GM21619 (cell line): ENCODE measurements at regions not wholly inside any gene's neighbourhood (a gene's known extent, or its start where the extent isn't known, plus 50 kb on each side); places are given as distances from the start of the nearest gene placed in this dataset.

Experiments
- ATAC-seq: cut with Tn5 transposase; IDR thresholded peaks from one replicate; pipeline ENCODE4 v1.9.1; 2021; ENCODE audit not compliant: unreplicated experiment

DNA sequence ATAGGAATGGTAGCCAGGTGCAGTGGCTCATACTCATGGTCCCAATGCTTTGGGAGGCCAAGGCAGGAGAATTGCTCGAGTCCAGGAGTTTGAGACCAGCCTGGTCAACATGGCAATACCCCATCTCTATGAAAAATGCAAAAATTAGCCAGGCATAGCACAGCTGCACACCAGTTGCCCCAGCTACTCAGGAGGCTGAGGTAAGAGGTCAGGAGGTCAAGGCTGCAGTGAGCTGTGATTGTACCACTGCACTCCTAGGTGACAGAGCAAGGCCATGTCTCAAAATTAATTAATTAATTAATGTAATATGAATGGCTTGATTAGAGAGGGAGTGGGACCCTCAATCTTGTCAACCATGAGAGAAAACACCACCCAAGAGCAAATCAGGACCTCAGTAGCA lies 198.7 kb upstream of the DUSP10 start:
- ATAC-seq: no peak

GRCh38 chr1:221939607-221940006 lies 197.7 kb upstream of the DUSP10 start:
- ATAC-seq: peak; percentile 75

- ATAC-seq: peak; percentile 44
These were observed 195.5 kb upstream of the DUSP10 start for GRCh38 chr1:221937155-221937953.

- ATAC-seq: no peak
These were observed 191.9 kb upstream of the DUSP10 start for GRCh38 chr1:221933814-221934213.

DNA sequence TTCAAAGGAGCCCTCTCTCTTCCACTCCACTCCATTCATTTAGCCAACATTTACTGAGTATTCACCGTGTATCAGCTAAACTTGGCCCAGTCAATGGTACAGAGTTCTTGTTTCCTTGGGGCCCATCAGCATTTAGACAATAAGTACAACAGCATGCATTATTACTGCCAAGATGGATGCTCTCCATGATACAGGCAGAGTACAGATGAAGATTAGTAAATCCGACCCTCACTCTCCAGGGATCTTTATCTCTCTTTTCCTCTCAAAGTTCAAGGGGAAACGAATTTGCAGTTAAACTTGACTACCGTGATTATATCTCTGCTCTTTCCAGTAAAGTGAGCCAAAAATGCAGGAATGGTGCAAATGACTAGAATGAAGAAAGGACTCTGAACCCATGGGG lies 184.6 kb upstream of the DUSP10 start:
- no peak for ATAC-seq

DNA sequence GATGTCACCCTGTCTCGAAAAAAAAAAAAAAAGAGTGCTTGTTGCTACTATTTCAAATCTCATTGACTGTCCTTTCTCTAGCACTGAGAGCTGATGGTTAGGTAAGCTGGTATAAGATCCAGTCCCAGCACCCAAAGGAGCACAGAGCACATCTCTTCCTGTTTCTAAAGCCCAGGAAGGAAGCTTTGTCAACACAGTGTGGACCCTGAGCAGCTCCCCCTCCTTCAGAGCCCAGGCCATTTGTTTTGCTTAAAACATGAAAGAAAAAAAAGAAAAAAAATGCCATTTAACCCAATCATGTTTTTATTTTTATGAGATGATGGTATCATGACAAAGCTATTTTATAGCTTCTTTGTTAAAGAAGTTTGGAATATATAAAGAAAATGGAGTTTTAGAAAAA lies 184.1 kb upstream of the DUSP10 start:
- ATAC-seq: no peak

DNA sequence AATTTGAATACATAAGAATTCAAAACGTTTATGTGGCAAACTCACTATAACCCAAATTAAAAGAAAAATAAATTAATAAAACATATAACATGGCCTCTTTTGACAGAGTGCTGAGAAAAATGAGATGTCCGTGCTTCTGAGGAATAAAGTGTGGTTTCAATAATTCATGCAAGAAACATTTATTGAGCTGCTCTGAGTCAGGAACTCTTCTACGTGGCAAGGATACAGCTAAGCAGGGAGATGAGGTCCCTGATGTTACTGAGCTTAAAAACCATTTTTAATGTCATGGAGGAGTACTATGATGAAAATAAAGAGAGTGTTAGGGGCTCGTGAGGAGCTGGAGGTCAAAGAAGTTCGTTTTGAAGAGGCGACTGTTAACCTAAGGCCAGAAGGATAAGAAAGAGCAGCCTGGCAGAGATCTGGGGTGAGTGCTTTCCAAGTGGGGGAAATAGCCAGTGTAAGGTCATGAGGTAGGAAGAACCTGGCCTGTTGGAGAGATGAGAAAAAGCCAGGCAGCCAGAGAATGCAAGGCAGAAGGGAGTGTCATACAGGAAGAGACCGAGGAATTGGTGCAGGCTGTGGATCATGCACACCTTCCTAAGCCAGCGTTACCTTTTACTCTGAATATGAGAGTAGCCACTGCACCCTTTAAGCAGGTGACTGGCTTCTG lies 182.2 kb upstream of the DUSP10 start:
- ATAC-seq: no peak

GRCh38 chr1:221921936-221922335 lies 180.0 kb upstream of the DUSP10 start:
- no peak for ATAC-seq

GRCh38 chr1:221919743-221920142 lies 177.9 kb upstream of the DUSP10 start:
- ATAC-seq: no peak

DNA sequence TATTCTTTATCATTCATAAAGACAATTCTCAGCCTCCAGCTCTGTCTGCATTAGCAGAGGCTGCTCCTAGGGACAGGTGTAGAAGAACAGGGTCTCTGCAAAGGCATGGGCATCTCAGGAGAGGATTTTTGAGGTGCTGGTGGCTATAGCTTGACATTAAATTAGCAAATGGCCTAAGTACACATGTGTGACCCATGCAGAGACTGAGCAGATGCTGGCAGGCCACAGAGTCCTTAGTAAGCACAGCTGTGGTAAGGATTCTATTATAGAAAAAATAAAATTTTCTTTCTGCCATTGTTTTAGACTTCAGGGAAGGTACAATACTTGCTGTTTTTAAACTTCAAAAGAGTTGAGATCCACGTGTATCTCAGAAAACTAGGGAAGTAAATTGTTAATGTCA lies 177.5 kb upstream of the DUSP10 start:
- ATAC-seq: no peak

GRCh38 chr1:221916176-221916575 lies 174.3 kb upstream of the DUSP10 start:
- ATAC-seq: no peak

DNA sequence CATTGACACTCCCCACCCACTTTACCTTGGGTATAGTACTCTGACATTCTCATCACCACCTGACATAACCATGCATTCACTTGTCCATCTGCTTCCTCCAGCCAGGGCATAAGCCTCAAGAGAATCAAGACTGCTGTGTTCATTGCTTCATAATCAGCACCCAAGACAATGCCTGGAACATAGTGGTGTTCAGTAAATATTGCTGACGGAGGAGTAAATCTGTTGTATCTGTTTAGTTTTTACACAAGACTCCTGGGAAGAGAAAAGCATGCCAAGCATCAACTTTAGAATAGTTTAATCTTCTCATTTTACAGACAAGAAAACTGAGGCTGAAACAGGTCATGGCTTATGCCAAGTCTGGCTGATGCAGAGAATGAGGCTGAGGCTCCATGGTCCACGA lies 173.9 kb upstream of the DUSP10 start:
- ATAC-seq: no peak

DNA sequence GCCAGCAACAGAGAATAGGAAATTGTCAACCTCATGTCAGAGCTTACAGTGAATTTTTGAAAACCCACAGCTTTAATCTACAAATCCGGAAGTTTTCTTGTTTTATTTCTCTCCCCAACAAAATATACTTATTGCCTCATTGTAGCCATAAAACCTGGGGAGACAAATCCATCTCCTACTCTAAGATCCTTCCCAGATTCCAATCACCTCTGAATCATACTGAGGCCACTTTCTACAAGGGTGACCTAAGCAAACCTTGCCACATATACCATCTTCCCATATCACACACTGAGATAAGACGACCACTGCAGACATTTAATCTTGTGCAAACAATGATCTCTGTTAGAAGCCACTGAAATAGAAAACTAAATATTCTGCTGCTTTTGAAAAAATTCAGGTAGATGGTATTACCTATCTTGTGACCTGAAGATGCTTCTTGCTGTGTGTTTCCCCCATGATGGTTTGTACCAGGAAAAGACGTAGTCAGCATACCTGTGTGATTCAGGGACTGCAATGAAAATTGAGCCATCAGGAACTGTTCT lies 171.5 kb upstream of the DUSP10 start:
- ATAC-seq: no peak

DNA sequence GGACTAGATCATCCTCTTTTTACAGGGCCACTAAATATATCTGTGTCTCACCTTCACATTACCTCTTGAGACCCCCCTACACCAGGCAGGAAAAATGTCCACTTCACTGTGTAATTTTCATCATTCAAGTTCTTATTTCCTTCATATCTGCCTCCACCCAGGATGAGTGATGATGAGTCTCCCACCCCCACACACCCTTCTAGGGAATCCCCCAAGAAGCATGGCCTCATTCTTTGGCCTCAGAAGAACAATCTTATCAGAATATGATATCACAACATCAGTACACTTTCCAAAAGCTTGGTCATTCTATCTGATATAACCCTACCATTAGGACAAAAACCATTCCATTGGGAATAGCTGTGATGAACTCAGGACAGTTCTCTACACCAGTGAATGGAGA lies 170.3 kb upstream of the DUSP10 start:
- no peak for ATAC-seq

DNA sequence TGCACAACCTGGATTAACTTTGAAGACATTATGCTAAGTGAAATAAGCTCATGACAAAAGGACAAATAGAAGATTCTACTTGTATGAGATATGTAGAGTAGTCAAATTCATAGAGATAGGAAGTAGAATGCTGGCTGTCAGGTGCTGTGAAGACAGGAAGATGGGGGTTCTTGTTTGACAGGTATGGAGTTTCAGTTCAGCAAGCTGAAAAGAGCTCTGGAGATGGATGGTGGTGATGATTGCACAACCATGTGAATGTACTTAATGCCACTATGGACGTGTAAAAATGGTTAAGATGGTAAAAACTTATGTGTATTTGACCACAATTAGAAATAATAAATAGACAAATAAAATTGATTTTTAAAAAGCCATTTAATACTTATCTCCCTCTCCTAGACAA lies 169.8 kb upstream of the DUSP10 start:
- peak; percentile 73 for ATAC-seq

DNA sequence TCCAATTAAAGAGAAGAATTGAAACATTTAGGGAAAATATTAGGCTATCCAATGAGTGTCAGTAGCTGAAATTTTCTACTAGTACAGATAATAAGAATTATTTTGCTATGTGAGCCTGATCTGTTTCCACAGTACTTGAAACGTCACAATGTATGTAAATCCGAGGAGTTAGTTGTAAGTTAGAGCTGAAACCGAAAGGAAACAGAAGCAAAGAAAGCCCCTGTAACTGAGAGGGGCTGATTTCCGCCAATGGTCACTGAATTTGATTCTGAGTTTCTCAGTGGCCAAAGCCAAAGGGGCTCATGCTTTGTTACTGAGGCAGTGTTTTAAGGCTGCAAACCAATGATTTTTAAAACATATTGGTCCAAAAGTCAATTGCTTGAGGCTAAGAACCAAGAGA lies 168.3 kb upstream of the DUSP10 start:
- ATAC-seq: no peak

GRCh38 chr1:221908573-221908972 lies 166.7 kb upstream of the DUSP10 start:
- ATAC-seq: no peak

DNA sequence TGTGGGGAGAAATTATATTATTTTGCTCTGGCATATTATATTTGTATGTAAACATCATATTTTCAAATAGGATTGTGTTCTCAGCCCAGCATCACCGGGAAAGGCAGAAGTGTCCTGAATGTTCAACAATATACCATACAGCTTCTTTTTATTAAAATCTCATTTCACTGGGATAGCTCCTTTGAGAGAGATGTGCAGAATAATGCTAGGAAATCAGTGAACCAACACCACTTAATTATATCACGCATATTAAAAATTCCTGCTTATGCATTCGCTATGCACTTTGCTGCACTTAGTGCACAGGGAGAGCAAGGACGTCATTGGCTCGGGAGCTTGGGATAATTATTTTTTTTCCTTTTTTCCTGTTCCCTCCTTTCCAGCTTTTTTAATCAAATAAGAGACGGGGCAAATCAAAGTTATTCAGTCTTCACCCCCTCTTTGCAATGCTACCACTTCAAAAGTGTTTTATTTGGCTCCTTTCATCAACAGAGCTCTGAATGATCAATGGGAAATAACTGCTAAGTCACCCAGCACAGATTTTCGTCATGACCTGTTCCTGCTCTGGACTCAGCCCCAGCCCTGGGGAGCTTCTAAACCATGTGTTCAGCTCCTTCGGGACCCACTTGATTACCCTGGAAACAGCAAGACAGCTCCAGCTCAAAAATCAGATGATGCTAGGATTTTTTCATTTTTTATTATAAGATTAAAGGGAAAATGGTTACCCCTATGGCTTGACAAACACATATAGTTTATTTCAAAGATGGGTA lies 165.5 kb upstream of the DUSP10 start:
- ATAC-seq: no peak

GRCh38 chr1:221905802-221906201 lies 163.9 kb upstream of the DUSP10 start:
- no peak for ATAC-seq

- ATAC-seq: no peak
These were observed 162.4 kb upstream of the DUSP10 start for GRCh38 chr1:221904319-221904718.

DNA sequence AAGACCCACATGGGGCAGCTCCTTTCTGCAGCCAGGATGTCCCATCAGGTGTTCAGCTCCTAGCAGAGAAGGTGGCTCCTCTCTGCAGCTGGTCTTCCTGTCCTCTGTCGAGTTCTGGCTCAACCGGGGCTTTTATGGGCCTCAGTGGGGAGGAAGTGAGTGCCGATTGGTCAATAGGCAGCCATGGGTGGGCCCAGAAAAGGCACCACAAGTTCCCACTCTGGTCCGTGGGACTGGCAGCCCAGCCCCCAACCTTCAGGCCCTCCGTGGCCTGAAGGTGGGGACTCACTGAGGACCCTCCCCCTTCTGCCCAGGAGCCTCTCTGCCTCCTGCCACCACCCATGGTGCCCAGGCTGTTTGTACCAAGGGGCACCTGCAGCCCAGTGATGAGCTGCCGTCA lies 161.7 kb upstream of the DUSP10 start:
- ATAC-seq: no peak

DNA sequence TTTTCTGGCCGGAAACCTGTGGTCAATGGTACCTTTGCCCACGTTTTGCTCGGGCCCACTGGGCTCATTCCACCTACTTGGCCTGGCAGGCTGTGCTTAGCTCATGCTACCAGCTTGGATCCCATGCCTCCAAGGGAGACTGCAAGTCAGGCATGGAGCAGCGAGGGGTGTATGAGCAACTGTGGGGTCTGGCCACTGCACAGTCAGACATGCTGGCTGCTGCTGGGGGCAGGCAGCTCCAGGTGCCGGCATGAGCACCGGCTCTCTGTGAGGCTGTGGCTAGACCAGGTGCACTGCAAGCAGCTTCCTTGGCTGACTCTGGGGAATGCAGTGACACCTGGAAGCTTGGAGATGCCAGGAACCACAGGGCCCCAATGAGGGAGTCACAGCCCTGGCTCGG lies 161.1 kb upstream of the DUSP10 start:
- ATAC-seq: no peak
